GM12878 (cell line): ENCODE measurements at regions not wholly inside any gene's neighbourhood (a gene's known extent, or its start where the extent isn't known, plus 50 kb on each side); places are given as distances from the start of the nearest gene placed in this dataset.

ENCODE experiments used
- ATAC-seq: fragments of 200-7000 bp; cut with Tn5 transposase; 3 replicates; pipeline ENCODE4 v1.9.1; 2020; ENCODE audit warnings: mild to moderate bottlenecking, moderate library complexity
- BruUV-seq: library from RNA; stranded (reverse); fragments of 400-500 nt; replicated peaks from 2 replicates; lab custom pipeline; 2021; lab: Mats Ljungman, UMichigan
- CTCF ChIA-PET: fragments of 300-600 bp; sonication (Branson Sonifier 250); formaldehyde crosslinking; extraction: SDS; loops from one replicate; lab custom pipeline; 2021; ENCODE audit warnings: inconsistent platforms; lab: Yijun Ruan, JAX
- POLR2A ChIA-PET: fragments of 350-600 bp; formaldehyde crosslinking; extraction: SDS; loops from one replicate; lab custom pipeline; 2021; ENCODE audit warnings: inconsistent platforms; lab: Charles Lee
- RAD21 ChIA-PET: fragments of 300-600 bp; sonication (Branson Sonifier 250); formaldehyde crosslinking; loops from one replicate; lab custom pipeline; 2023; ENCODE audit warnings: antibody characterized with exemption; ENCODE audit not compliant: unreplicated experiment; lab: Charles Lee
- SMC1A ChIA-PET: fragments of 300-600 bp; sonication (Branson Sonifier 250); formaldehyde crosslinking; loops from one replicate; lab custom pipeline; 2023; ENCODE audit not compliant: unreplicated experiment, uncharacterized antibody; lab: Charles Lee
- DNase-seq: peaks from one replicate; pipeline ENCODE4 v3.0.0-alpha.2; 2011; ENCODE audit warnings: low read depth, low spot score
- FAIRE-seq: peaks from 3 replicates; lab custom pipeline; 2011; peaks lifted over from hg19 to GRCh38; lab: Jason Lieb, UNC
- H2AFZ ChIP-seq: 2 replicates; pipeline ENCODE4 v1.6.0; 2011; ENCODE audit warnings: low read depth, low read length, control low read depth; ENCODE audit not compliant: control insufficient read depth
- H3K27ac ChIP-seq: 2 replicates; pipeline ENCODE4 v1.5.1; 2011; ENCODE audit warnings: control low read depth; ENCODE audit not compliant: control insufficient read depth, insufficient read depth
- H3K27me3 ChIP-seq, 2 experiments: replicated peaks in 1 of 2; 2 replicates each; pipeline versions ENCODE4 v1.6.0 to v1.6.1; 2011; ENCODE audit warnings: low read length in 1 of 2; ENCODE audit not compliant: control insufficient read depth in 2 of 2, insufficient read depth in 2 of 2
- H3K36me3 ChIP-seq, 2 experiments: 2 replicates each; pipeline ENCODE4 v1.5.1; 2011; ENCODE audit warnings: low read length in 1 of 2; ENCODE audit not compliant: control insufficient read depth in 2 of 2, insufficient read depth in 2 of 2
- H3K4me1 ChIP-seq: 2 replicates; pipeline ENCODE4 v1.6.1; 2011; ENCODE audit warnings: mild to moderate bottlenecking, low read length, moderate library complexity, mixed read lengths; ENCODE audit not compliant: control insufficient read depth, insufficient read depth
- H3K4me2 ChIP-seq: 2 replicates; pipeline ENCODE4 v1.6.0; 2011; ENCODE audit warnings: control low read depth; ENCODE audit not compliant: control insufficient read depth, insufficient read depth
- H3K4me3 ChIP-seq: fragments of 200-600 bp; sonication (generic); 2 replicates; pipeline ENCODE4 v1.5.1; 2016
- H3K79me2 ChIP-seq: 2 replicates; pipeline ENCODE4 v1.6.0; 2011; ENCODE audit warnings: low read length; ENCODE audit not compliant: control insufficient read depth, insufficient read depth
- H3K9ac ChIP-seq: 2 replicates; pipeline ENCODE4 v1.8.0; 2011; ENCODE audit warnings: low read length, control low read depth, mixed read lengths; ENCODE audit not compliant: control insufficient read depth, insufficient read depth
- H3K9me3 ChIP-seq: replicated peaks from 3 replicates; pipeline ENCODE4 v1.5.1; 2011; ENCODE audit warnings: mild to moderate bottlenecking, low read length; ENCODE audit not compliant: control insufficient read depth, insufficient read depth
- H4K20me1 ChIP-seq: 2 replicates; pipeline ENCODE4 v1.6.0; 2011; ENCODE audit not compliant: control insufficient read depth, insufficient read depth
- BMI1 ChIP-seq: fragments of 450-650 bp; IDR thresholded peaks from 2 replicates; pipeline ENCODE4 v1.6.1; 2016; ENCODE audit warnings: mild to moderate bottlenecking, moderate library complexity, borderline replicate concordance
- BRCA1 ChIP-seq: IDR thresholded peaks from 2 replicates; pipeline ENCODE4 v1.6.1; 2011; ENCODE audit warnings: low read depth, low read length, improper control_type of control experiment
- CEBPB ChIP-seq, 2 experiments: fragments of 150-350 bp in 1 of 2; IDR thresholded peaks; 2 replicates each; pipeline ENCODE4 v1.6.1; 2012 to 2014; ENCODE audit warnings: low read depth in 2 of 2, low read length in 2 of 2, borderline replicate concordance in 1 of 2, inconsistent platforms in 1 of 2
- EGR1 ChIP-seq, 2 experiments: IDR thresholded peaks; 1 replicate in 1 of 2; 2 replicates in 1 of 2; pipeline ENCODE4 v1.6.1; 2011 to 2012; ENCODE audit warnings: low read depth in 2 of 2, low read length in 2 of 2, borderline replicate concordance in 1 of 2, mild to moderate bottlenecking in 1 of 2, moderate library complexity in 1 of 2
- GABPA ChIP-seq: IDR thresholded peaks from 2 replicates; pipeline ENCODE4 v1.6.1; 2014; ENCODE audit warnings: antibody characterized with exemption, low read depth, mild to moderate bottlenecking, inconsistent platforms
- KAT2A ChIP-seq: conservative IDR thresholded peaks from 2 replicates; pipeline ENCODE4 v1.6.1; 2011; ENCODE audit warnings: low read depth, low read length; ENCODE audit not compliant: control insufficient read depth
- MLLT1 ChIP-seq: fragments of 450-650 bp; IDR thresholded peaks from 2 replicates; pipeline ENCODE4 v1.6.1; 2016; ENCODE audit warnings: mild to moderate bottlenecking
- NR2C2 ChIP-seq: IDR thresholded peaks from 2 replicates; pipeline ENCODE4 v1.6.1; 2011; ENCODE audit warnings: borderline replicate concordance, low read depth; ENCODE audit not compliant: control insufficient read depth, insufficient read length
- RB1 ChIP-seq: fragments of 450-650 bp; formaldehyde crosslinking; IDR thresholded peaks from 2 replicates; pipeline ENCODE4 v1.6.1; 2017; ENCODE audit warnings: mild to moderate bottlenecking, borderline replicate concordance
- SP1 ChIP-seq: IDR thresholded peaks from one replicate; pipeline ENCODE4 v1.6.1; 2011; ENCODE audit warnings: low read depth, low read length
- STAT3 ChIP-seq: IDR thresholded peaks from 2 replicates; pipeline ENCODE4 v1.6.1; 2011; ENCODE audit warnings: low read depth, low read length, improper control_type of control experiment
- SUZ12 ChIP-seq: fragments of 200-600 bp; sonication (generic); IDR thresholded peaks from one replicate; pipeline ENCODE4 v1.6.1; 2018; ENCODE audit warnings: antibody characterized with exemption, mild to moderate bottlenecking; ENCODE audit not compliant: unreplicated experiment
- WRNIP1 ChIP-seq: IDR thresholded peaks from 2 replicates; pipeline ENCODE4 v1.6.1; 2011; ENCODE audit warnings: low read depth, low read length, improper control_type of control experiment, borderline replicate concordance
- ZNF207 ChIP-seq: fragments of 450-650 bp; IDR thresholded peaks from 2 replicates; pipeline ENCODE4 v1.6.1; 2014; ENCODE audit warnings: antibody characterized with exemption, mild to moderate bottlenecking, borderline replicate concordance
- ZNF274 ChIP-seq: IDR thresholded peaks from one replicate; pipeline ENCODE4 v1.8.0; 2011; ENCODE audit not compliant: insufficient read length, insufficient read depth
- WGBS: methylation state at CpG from one replicate; pipeline ENCODE4 v1.1.6; 2016; ENCODE audit warnings: low lambda C conversion rate; ENCODE audit not compliant: insufficient replicate concordance, insufficient coverage; ENCODE audit errors: missing lambda C conversion rate; 5-methylcytosine and 5-hydroxymethylcytosine counted together
- in situ Hi-C: fragments of 300-500 bp; cut with MboI; formaldehyde crosslinking; loops from 9 replicates; pipeline ENCODE4 v1.14.3; 2018; ENCODE audit warnings: mixed read lengths
- intact Hi-C: fragments of 100-400 bp; cut with micrococcal nuclease; formaldehyde crosslinking; loops from one replicate; pipeline ENCODE4 v1.14.2; 2022; ENCODE audit not compliant: unreplicated experiment
- TF ChIP-seq, protein P1 (sequence below): IDR thresholded peaks from 2 replicates; pipeline ENCODE4 v1.6.1; 2012; ENCODE audit warnings: mild to moderate bottlenecking, low read depth, low read length
- TF ChIP-seq, protein P2 (sequence below): fragments of 450-650 bp; IDR thresholded peaks from 2 replicates; pipeline ENCODE4 v1.6.1; 2018; ENCODE audit warnings: borderline replicate concordance, mild to moderate bottlenecking; ENCODE audit not compliant: partially characterized antibody

- no peaks in the 10 kb centered on the region for H3K4me1 ChIP-seq
- DNase-seq (no peak), FAIRE-seq (no peak), ATAC-seq (no peak)
- no peak overlapping the region for H2AFZ ChIP-seq
- no peak overlapping the region for H3K9ac ChIP-seq
- H4K20me1 ChIP-seq = no peaks in the 10 kb centered on the region; the same call in 1 of the 2 replicates
- H3K36me3 ChIP-seq = no peaks in the 10 kb centered on the region
- BruUV-seq = no TSS peak
- ChIA-PET SMC1A (interaction anchor here (1.4 kb wide), 1 partner anchor 47 kb away, joined by 3 read pairs; no protein-coding TSS in a partner anchor), POLR2A (no interaction called here), RAD21 (no interaction called here), CTCF (no interaction called here)
- no peak overlapping the region for H3K4me3 ChIP-seq
- WGBS = 65% methylated on average over 12 of the region's 12 CpGs
- no peak overlapping the region for H3K27ac ChIP-seq
- in situ Hi-C loops = no loop called here
- no peaks in the 10 kb centered on the region; the same call in 2 of the 3 replicates for H3K9me3 ChIP-seq
- peaks cover 0 to 5% of the 10 kb centered on the region in 2 experiments; a peak in 3 of 4 replicates for H3K27me3 ChIP-seq
- no peak overlapping the region for H3K4me2 ChIP-seq
- no peaks in the 10 kb centered on the region for H3K79me2 ChIP-seq
- TF ChIP-seq ZNF274 = no peak
- TF ChIP-seq WRNIP1 = no peak
- TF ChIP-seq, protein P1, sequence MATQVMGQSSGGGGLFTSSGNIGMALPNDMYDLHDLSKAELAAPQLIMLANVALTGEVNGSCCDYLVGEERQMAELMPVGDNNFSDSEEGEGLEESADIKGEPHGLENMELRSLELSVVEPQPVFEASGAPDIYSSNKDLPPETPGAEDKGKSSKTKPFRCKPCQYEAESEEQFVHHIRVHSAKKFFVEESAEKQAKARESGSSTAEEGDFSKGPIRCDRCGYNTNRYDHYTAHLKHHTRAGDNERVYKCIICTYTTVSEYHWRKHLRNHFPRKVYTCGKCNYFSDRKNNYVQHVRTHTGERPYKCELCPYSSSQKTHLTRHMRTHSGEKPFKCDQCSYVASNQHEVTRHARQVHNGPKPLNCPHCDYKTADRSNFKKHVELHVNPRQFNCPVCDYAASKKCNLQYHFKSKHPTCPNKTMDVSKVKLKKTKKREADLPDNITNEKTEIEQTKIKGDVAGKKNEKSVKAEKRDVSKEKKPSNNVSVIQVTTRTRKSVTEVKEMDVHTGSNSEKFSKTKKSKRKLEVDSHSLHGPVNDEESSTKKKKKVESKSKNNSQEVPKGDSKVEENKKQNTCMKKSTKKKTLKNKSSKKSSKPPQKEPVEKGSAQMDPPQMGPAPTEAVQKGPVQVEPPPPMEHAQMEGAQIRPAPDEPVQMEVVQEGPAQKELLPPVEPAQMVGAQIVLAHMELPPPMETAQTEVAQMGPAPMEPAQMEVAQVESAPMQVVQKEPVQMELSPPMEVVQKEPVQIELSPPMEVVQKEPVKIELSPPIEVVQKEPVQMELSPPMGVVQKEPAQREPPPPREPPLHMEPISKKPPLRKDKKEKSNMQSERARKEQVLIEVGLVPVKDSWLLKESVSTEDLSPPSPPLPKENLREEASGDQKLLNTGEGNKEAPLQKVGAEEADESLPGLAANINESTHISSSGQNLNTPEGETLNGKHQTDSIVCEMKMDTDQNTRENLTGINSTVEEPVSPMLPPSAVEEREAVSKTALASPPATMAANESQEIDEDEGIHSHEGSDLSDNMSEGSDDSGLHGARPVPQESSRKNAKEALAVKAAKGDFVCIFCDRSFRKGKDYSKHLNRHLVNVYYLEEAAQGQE = no peak
- no peak for TF ChIP-seq ZNF207
- TF ChIP-seq CEBPB (IDR thresholded peaks at IDR 0.05; ENCODE audit: borderline replicate concordance in 1 of 2, low read depth in 2 of 2, low read length in 2 of 2) = no peak
- TF ChIP-seq NR2C2 = no peak
- no peak for TF ChIP-seq STAT3
- TF ChIP-seq RB1 = no peak
- no peak for TF ChIP-seq GABPA
- TF ChIP-seq EGR1 (IDR thresholded peaks at IDR 0.05; ENCODE audit: borderline replicate concordance in 1 of 2, low read depth in 2 of 2, low read length in 2 of 2) = no peak
- TF ChIP-seq, protein P2, sequence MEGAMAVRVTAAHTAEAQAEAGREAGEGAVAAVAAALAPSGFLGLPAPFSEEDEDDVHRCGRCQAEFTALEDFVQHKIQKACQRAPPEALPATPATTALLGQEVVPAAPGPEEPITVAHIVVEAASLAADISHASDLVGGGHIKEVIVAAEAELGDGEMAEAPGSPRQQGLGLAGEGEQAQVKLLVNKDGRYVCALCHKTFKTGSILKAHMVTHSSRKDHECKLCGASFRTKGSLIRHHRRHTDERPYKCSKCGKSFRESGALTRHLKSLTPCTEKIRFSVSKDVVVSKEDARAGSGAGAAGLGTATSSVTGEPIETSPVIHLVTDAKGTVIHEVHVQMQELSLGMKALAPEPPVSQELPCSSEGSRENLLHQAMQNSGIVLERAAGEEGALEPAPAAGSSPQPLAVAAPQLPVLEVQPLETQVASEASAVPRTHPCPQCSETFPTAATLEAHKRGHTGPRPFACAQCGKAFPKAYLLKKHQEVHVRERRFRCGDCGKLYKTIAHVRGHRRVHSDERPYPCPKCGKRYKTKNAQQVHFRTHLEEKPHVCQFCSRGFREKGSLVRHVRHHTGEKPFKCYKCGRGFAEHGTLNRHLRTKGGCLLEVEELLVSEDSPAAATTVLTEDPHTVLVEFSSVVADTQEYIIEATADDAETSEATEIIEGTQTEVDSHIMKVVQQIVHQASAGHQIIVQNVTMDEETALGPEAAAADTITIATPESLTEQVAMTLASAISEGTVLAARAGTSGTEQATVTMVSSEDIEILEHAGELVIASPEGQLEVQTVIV = no peak
- no peak for TF ChIP-seq MLLT1
- TF ChIP-seq BMI1 = no peak
- TF ChIP-seq SP1 = no peak
- TF ChIP-seq SUZ12 = no peak
- no peak for TF ChIP-seq KAT2A
- TF ChIP-seq BRCA1 = no peak
- TF ChIP-seq, all 136 proteins: peak for 0
- intact Hi-C loops = no loop called here
These were observed 307.1 kb downstream of the TLE3 start for GRCh38 chr15:69790632-69791031.
